SIG-M5 treated with dmso at 0.1 percent for 504 hours (cell line): ENCODE measurements at regions not wholly inside any gene's neighbourhood (a gene's known extent, or its start where the extent isn't known, plus 50 kb on each side); places are given as distances from the start of the nearest gene placed in this dataset.

Source experiments
- DNase-seq: peaks from one replicate; lab custom pipeline; 2025; ENCODE audit not compliant: unreplicated experiment; lab: John Stamatoyannopoulos, UW

GRCh38 chr14:66065188-66065587, 421.0 kb upstream of the CCDC196 start:
- no peak for DNase-seq

DNA sequence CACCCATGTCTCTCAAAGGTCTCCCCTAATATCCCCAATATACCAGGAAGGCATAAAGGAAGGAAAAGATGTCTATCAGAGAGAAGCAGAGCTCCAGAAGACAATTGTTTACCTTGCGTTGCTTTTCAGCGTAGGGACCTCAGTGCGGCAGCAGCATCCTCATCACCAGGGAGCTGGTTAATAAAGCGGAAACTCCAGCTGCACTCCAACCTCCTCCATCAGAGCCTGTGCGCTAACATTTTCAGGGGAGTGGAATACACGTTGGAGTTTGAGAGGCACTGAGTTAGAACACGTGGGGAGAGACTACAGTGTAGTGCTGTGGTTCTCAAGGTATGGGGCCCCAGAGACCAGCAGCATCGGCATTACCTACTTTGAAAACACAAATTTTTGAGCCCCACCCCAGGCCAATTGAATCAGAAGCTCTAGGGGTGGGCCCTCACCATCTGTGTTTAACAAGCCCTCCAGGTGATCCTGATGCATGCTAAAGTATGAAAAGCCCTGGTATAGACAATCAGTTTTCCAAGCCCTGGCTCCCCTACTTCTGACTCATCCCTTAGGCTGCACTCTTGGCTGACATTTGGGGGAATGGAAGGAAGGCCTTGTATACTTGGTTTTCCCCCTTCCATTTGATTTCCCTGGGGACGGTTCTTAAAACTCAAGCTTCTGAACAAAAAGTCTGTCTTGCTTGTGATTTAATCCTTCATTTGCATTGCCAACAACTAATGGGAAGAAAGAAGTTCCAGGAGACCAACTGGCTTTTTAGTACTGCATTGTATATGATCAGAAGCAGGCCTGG, 419.0 kb upstream of the CCDC196 start:
- DNase-seq = no peak

DNA sequence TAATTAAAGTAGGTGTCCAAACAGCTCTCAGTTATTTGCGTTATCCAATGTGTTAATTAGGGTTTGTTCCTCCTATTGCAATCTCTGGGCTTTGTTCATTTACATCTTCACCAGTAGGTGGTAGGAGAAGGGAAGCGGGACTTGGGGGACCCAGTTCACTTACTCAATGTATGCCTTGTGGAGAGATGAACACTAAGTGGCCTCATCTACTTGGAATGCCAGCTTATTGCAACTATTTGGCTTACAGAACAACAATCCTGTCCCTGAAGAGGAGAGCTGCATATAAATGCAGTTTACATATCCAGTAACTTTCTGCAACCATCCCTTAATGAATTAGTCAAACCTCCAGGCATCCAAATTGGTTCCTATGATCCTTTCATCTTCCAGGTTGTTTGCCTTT, 417.1 kb upstream of the CCDC196 start:
- no peak for DNase-seq

DNA sequence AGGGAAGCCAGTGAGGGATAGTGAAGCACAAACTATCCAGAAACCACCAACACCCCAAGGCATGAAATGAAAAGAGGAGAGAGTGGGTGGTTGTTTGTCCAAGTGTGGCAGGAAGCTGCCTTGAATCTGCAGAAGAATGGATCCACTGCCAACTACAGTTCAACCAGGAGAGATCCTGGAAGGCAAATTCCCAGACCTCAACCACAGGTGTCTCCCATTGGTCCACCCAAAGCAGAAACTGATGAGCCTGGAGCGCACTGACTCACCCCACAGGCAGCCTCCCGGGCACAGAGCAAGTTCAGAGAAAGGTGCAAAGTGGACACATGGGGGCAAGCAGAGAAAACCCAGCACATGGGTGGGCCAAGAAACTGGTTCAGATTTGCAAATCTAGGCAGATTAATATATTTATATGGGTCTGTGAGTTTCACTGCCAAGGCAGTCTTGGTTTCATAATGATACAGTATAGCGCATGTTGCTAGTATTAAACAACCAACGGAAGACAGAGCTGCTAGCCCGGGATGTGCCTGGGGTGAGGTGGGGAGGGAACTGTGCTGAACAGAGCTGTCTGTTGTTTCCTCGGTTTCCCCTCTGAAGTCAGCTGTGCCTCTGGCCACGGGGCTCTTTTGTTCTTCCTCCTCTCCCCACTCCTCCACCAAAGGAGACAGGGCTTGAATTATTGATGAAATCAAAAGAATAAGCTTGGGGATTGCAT, 416.2 kb upstream of the CCDC196 start:
- no peak for DNase-seq

GRCh38 chr14:66070542-66071319, 415.4 kb upstream of the CCDC196 start:
- no peak for DNase-seq

- no peak for DNase-seq
Observed at GRCh38 chr14:66072190-66073084, 413.7 kb upstream of the CCDC196 start.

GRCh38 chr14:66074537-66074936, 411.6 kb upstream of the CCDC196 start:
- DNase-seq = no peak

- no peak for DNase-seq
Observed at GRCh38 chr14:66076176-66076575, 410.0 kb upstream of the CCDC196 start.

DNA sequence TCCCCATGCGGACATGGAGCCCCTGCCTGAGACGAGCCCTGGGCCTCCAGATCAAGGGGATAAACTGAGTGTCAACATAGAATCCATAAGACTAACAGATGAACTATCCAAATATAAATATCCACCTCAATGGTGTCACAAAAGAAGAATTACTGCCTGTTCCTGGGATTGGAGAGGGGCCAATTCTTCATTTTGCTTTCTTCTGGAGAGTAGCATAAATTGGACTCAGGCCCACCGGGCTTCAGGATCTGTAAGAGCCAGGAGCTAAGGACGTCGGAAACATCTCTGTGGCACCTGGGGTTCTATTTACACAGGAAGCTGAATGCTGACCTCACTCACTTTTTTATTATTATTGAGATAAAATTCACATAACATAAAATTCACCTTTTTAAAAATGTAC, 408.2 kb upstream of the CCDC196 start:
- DNase-seq = no peak

DNA sequence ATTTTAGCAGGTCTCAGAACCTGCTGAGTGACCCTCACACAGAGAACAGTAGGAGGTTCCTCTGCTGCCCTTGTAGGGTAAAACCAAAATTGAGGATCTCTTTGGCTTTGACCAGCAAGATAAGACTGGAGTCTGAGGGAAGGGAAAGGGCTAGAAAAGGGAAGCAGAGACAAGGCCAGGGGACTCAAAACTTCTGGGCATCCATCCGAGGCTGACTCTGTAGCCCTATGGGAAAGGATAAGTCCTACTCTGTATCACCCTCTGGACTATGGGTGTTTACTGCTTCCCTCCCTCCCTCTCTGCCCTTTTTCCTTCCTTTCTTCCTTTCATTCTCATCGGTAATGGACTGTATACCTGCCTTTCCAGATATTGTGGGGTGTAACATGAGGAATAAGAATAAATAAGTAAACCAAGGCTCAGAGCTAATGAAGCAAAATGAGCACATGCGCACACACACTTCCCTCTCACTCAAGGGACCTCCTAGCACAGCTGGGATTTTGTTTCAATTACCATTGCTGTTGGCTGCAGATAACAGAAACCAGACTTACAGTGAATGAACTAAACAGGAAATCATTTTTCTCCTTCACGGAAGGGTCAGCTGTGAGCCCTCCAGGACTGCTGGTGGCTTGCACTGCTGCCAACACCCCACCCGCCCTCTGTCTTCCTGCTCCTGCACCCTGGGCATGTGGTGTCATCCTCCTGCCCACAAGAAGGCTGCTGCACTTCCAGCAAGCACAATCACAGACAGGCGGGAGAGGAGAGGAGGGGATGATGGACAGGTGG, 404.4 kb upstream of the CCDC196 start:
- no peak for DNase-seq

DNA sequence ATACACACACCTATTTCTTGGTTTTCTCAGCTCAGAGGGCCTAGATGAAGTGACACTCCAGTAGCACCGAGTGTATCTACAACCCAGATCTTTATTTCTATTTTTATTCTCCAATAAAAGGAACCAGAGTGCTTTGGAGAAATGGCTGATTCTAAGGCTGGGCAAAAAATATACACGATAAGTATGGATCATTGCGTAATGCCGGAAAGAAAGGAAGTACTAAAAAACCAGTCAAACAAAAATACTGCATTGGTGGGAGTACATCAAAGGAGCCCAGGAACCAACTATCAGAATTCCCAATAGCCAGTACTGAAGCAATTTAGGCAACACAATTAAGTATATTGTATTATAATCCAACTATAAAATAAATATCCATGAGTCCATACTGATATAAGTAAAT, 400.9 kb upstream of the CCDC196 start:
- DNase-seq = peak; percentile 32

GRCh38 chr14:66085665-66086064, 400.5 kb upstream of the CCDC196 start:
- DNase-seq = no peak

- no peak for DNase-seq
Observed at GRCh38 chr14:66087231-66087630, 398.9 kb upstream of the CCDC196 start.

DNA sequence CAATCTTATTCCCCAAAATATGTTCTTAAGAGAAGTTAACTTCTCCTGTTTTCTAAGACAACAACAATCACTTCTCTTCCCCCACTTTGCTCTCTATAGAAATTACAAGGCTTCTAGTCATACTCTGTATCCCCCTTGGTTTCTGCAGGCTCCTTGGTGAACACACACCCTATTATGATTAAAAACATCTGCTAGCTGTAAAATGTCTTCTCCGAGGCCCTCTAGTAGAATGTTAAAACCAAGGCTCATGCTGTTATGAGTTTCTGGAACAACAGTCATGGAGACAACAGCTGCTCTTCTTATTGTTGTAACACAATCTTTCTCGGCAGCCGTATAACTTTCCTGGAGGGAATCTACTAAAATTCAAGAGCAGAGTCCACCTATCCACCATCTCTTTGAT, 397.5 kb upstream of the CCDC196 start:
- DNase-seq = no peak

- no peak for DNase-seq
Observed at GRCh38 chr14:66092206-66092605, 394.0 kb upstream of the CCDC196 start.

DNA sequence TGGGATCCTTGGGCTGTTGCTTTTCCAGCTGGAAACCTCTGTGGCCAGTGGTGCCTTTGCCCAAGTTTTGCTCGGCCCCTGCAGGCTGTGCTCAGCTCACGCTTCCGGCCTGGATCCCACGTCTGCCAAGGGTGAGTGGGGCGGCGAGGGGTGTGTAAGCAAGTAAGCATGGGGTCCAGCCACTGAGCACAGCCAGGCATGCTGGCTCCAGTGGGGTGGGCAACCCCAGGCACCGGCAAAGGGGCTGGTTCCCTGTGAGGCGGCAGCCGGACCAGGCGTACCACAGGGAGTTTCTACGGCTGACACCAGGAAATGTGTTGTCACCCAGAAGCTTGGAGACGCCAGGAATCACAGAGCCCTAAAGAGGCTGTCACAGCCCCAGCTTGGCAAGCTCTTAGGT, 393.4 kb upstream of the CCDC196 start:
- DNase-seq = no peak

DNA sequence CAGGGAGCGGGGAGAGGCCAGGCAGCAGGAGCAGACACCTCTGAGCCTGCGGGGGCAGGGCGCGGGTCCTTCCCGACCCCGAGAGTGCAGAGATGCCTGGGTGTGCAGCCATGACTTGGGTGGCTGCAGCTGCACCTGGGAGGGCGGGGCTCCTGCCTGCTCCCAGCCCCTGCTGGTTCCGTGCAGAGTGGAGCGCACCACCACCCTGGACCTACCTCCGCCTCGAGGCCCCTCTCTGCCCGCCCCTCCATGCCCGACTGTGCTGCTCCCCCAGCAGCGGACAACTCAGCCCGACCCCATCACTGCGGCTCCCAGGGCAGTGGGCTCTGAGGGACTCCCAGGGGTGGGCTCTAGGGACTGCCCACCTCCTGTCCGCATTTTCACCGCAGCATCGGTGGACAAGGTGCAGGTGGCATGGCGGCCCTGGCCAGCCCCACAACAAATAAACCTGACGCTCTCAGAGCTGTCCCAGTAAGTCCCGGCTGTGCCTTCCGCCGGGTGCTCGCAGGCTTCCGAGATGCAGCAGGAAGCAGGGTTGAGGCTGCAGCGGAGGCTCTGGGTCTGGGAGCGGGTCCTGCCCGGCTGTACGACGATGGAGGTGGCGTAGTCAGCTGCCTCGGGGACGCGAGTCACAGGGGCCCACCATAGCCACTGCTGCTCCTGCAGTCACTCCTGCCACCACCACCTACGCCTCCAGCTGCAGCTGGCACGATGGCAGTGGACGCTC, 392.0 kb upstream of the CCDC196 start:
- no peak for DNase-seq

GRCh38 chr14:66099451-66099850, 386.7 kb upstream of the CCDC196 start:
- DNase-seq = no peak

- no peak for DNase-seq
Observed at GRCh38 chr14:66099931-66100330, 386.2 kb upstream of the CCDC196 start.
